ENCODE measurements at regions not wholly inside any gene's neighbourhood (a gene's known extent, or its start where the extent isn't known, plus 50 kb on each side); places are given as distances from the start of the nearest gene placed in this dataset.

- no peak for TF ChIP-seq RERE (CRISPR knock-in tag; IDR thresholded peaks at IDR 0.05; ENCODE audit: borderline replicate concordance)
- TF ChIP-seq, protein P1, sequence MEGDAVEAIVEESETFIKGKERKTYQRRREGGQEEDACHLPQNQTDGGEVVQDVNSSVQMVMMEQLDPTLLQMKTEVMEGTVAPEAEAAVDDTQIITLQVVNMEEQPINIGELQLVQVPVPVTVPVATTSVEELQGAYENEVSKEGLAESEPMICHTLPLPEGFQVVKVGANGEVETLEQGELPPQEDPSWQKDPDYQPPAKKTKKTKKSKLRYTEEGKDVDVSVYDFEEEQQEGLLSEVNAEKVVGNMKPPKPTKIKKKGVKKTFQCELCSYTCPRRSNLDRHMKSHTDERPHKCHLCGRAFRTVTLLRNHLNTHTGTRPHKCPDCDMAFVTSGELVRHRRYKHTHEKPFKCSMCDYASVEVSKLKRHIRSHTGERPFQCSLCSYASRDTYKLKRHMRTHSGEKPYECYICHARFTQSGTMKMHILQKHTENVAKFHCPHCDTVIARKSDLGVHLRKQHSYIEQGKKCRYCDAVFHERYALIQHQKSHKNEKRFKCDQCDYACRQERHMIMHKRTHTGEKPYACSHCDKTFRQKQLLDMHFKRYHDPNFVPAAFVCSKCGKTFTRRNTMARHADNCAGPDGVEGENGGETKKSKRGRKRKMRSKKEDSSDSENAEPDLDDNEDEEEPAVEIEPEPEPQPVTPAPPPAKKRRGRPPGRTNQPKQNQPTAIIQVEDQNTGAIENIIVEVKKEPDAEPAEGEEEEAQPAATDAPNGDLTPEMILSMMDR (IDR thresholded peaks at IDR 0.05 in 2 of 3, conservative IDR thresholded peaks at IDR 0.05 in 1 of 3; ENCODE audit: insufficient read depth in 2 of 3, low read depth in 1 of 3, low read length in 3 of 3): no peak
- TF ChIP-seq CBX5 (IDR thresholded peaks at IDR 0.05; ENCODE audit: borderline replicate concordance, low read depth): no peak
- no peak for TF ChIP-seq TOE1 (IDR thresholded peaks at IDR 0.05; ENCODE audit: borderline replicate concordance)
- no peak for TF ChIP-seq TOE1 (CRISPR knock-in tag; IDR thresholded peaks at IDR 0.05; ENCODE audit: borderline replicate concordance, low read depth)
Measured at GRCh38 chrX:124497386-124497785, 151.0 kb downstream of the SH2D1A start.

All from K562 (cell line).